Esophagus squamous epithelium (tissue), 5 donors: ENCODE measurements at regions not wholly inside any gene's neighbourhood (a gene's known extent, or its start where the extent isn't known, plus 50 kb on each side); places are given as distances from the start of the nearest gene placed in this dataset.

Source experiments
- DNase-seq: peaks from one replicate; lab custom pipeline; 2025; lab: John Stamatoyannopoulos, UW
- H3K27ac ChIP-seq, 4 donors: fragments of 200-600 bp; sonication (generic); one replicate each; pipeline ENCODE4 v1.5.1; 2016 to 2019; ENCODE audit warnings: mild to moderate bottlenecking in 1 of 4
- H3K27me3 ChIP-seq, 4 donors: fragments of 200-600 bp; sonication (generic); 1 replicate in 3 of 4; 2 replicates in 1 of 4; pipeline versions ENCODE4 v1.5.1 to v1.6.0; 2017 to 2021; ENCODE audit warnings: antibody characterized with exemption in 1 of 4
- H3K36me3 ChIP-seq, 3 donors: fragments of 200-600 bp; sonication (generic); one replicate each; pipeline ENCODE4 v1.5.1; 2016 to 2019
- H3K4me1 ChIP-seq, 3 donors: fragments of 200-600 bp; sonication (generic); one replicate each; pipeline ENCODE4 v1.5.1; 2017 to 2019
- H3K4me3 ChIP-seq, 4 donors: fragments of 200-600 bp; sonication (generic); 1 replicate in 3 of 4; 2 replicates in 1 of 4; pipeline ENCODE4 v1.5.1; 2016 to 2019; ENCODE audit warnings: mild to moderate bottlenecking in 2 of 4, moderate library complexity in 1 of 4
- H3K9me3 ChIP-seq, 3 donors: fragments of 200-600 bp; sonication (generic); one replicate each; pipeline ENCODE4 v1.5.1; 2016 to 2019
- POLR2A ChIP-seq, 4 donors: fragments of 450-650 bp; IDR thresholded peaks; one replicate each; pipeline ENCODE4 v1.6.1; 2017; ENCODE audit warnings: antibody characterized with exemption in 4 of 4, mild to moderate bottlenecking in 4 of 4, moderate library complexity in 3 of 4
- WGBS, 2 donors: methylation state at CpG; one replicate each; pipeline ENCODE4 v1.1.5; 2018; 5-methylcytosine and 5-hydroxymethylcytosine counted together
- intact Hi-C: fragments of 100-400 bp; cut with DNase I; formaldehyde crosslinking; loops from one replicate; pipeline ENCODE4 v1.15.0; 2022
- TF ChIP-seq, protein P1 (sequence below), 6 experiments: fragments of 450-650 bp in 4 of 6; fragments of 200-600 bp in 2 of 6; sonication (generic) in 2 of 6; IDR thresholded peaks; one replicate each; pipeline ENCODE4 v1.5.1; 2016 to 2019; ENCODE audit warnings: antibody characterized with exemption in 6 of 6, mild to moderate bottlenecking in 4 of 6, moderate library complexity in 4 of 6
- donor health status: DM: yes; HTN: yes; CAD: no.

GRCh38 chr12:69008520-69008919 lies 75.5 kb upstream of the CPM start:
- H3K27ac ChIP-seq = peak overlapping the region; percentile 34 to 79 (median 70)
- H3K4me1 ChIP-seq = peaks cover 0 to 29% (median 20%) of the 10 kb centered on the region in 3 donors
- no peaks in the 10 kb centered on the region for H3K9me3 ChIP-seq
- H3K4me3 ChIP-seq = no peak overlapping the region
- no peak for DNase-seq
- H3K36me3 ChIP-seq = no peaks in the 10 kb centered on the region
- 40 to 43% methylated on average over 4 of the region's 4 CpGs for WGBS, 2 donors
- no peaks in the 10 kb centered on the region for H3K27me3 ChIP-seq
- intact Hi-C loops = no loop called here
- TF ChIP-seq, protein P1, sequence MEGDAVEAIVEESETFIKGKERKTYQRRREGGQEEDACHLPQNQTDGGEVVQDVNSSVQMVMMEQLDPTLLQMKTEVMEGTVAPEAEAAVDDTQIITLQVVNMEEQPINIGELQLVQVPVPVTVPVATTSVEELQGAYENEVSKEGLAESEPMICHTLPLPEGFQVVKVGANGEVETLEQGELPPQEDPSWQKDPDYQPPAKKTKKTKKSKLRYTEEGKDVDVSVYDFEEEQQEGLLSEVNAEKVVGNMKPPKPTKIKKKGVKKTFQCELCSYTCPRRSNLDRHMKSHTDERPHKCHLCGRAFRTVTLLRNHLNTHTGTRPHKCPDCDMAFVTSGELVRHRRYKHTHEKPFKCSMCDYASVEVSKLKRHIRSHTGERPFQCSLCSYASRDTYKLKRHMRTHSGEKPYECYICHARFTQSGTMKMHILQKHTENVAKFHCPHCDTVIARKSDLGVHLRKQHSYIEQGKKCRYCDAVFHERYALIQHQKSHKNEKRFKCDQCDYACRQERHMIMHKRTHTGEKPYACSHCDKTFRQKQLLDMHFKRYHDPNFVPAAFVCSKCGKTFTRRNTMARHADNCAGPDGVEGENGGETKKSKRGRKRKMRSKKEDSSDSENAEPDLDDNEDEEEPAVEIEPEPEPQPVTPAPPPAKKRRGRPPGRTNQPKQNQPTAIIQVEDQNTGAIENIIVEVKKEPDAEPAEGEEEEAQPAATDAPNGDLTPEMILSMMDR (IDR thresholded peaks at IDR 0.05) = no peak
- no peak for TF ChIP-seq POLR2A (IDR thresholded peaks at IDR 0.05)

DNA sequence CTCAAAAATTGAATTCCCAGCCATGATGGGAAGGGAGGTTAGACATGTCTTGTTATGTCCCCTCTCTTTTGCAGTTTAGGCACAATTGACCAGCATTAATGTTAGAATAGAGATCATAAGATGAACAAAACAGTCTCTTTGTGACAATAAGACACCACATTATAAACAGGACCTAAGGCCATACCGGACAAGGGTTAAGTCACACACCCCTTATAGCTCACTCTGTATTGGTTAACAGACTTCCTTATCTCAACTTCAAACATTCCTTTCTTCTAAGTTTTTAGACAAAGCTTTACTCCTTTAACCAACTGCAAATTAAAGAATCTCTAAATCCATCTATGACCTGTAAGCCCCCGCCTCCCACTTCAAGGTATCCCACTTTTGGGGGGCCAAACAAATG lies 81.1 kb upstream of the CPM start:
- no peaks in the 10 kb centered on the region for H3K4me1 ChIP-seq
- no peak for DNase-seq
- WGBS, 2 donors = 79 to 80% methylated on average over 2 of the region's 2 CpGs
- H3K27ac ChIP-seq = no peak overlapping the region
- TF ChIP-seq, protein P1 (IDR thresholded peaks at IDR 0.05) = no peak
- no peak for TF ChIP-seq POLR2A (IDR thresholded peaks at IDR 0.05)
- H3K27me3 ChIP-seq = no peaks in the 10 kb centered on the region
- no peak overlapping the region for H3K4me3 ChIP-seq
- H3K9me3 ChIP-seq = no peaks in the 10 kb centered on the region
- intact Hi-C loops = no loop called here
- H3K36me3 ChIP-seq = no peaks in the 10 kb centered on the region

DNA sequence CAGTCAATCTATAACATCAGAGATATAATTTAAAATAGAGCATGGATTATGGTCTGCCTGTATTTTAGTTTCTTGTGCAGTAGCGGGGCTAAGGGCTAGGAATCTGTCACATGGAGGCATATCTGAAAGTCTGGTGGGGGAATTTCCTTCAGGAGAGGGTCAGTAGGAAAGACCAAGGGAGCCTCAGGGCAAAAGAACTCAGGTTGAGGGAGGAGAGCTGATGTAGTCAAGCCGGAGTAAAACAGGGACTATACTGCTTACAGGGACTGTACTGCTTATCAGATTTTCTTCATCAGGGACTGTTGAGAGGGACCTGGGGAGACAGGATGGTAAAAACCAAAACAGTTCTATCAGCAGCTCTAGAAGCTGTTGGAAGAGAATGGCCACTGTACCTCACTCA lies 82.0 kb upstream of the CPM start:
- Histone ChIP-seq H3K36me3 (no peaks in the 10 kb centered on the region), H3K4me3 (no peak overlapping the region), H3K27ac (no peak overlapping the region), H3K9me3 (no peaks in the 10 kb centered on the region), H3K4me1 (no peaks in the 10 kb centered on the region), H3K27me3 (no peaks in the 10 kb centered on the region)
- TF ChIP-seq, protein P1 (IDR thresholded peaks at IDR 0.05) = no peak
- no peak for TF ChIP-seq POLR2A (IDR thresholded peaks at IDR 0.05)
- WGBS, 2 donors = 69% methylated on average over 2 of the region's 2 CpGs
- no peak for DNase-seq
- intact Hi-C loops = no loop called here

DNA sequence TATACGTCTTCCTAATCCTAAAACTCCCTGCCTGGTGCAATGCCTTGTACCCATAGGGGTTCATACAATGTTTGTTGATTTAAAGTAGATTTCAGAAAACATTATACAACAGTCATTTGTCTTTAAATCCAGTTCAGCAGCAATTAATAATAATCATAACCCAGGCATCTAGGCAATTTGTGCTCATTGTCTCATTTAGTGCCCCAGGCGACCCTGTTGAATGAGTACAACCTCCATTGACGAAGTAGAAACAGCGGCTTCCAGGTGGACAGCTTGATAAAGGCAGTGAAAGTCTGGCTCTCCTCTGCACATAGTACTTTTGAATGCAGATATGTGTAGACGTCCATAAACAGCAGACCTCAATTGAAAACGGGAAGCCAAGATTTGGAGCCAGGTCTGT lies 82.9 kb upstream of the CPM start:
- Histone ChIP-seq H3K4me3 (no peak overlapping the region), H3K4me1 (no peaks in the 10 kb centered on the region), H3K9me3 (no peaks in the 10 kb centered on the region), H3K36me3 (no peaks in the 10 kb centered on the region), H3K27ac (no peak overlapping the region), H3K27me3 (no peaks in the 10 kb centered on the region)
- no peak for DNase-seq
- intact Hi-C loops = no loop called here
- 41 to 62% methylated on average over 5 of the region's 6 CpGs for WGBS, 2 donors
- TF ChIP-seq POLR2A (IDR thresholded peaks at IDR 0.05) = no peak
- TF ChIP-seq, protein P1 (IDR thresholded peaks at IDR 0.05) = no peak

DNA sequence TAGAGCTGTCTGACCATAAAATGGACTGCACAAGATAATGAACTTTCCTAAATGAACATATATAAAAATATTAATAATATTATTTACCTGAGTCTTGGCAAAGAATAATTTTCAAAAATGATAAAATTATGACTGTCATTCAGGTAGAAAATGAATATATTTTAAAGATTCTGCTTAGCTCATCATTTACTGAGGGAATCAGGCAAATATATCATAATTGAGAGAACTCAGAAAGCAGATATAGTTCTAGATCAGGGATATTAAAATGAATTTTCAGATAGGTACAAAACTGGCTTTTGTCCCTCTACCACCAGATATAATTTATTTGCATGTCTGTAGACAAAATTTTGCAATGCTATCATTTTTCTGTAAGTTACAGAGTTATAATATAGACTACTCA lies 86.1 kb upstream of the CPM start:
- intact Hi-C loops = no loop called here
- Histone ChIP-seq H3K27ac (no peak overlapping the region), H3K4me1 (peaks cover 0 to 5% (median 0%) of the 10 kb centered on the region in 3 donors), H3K27me3 (no peaks in the 10 kb centered on the region), H3K9me3 (no peaks in the 10 kb centered on the region), H3K36me3 (no peaks in the 10 kb centered on the region), H3K4me3 (no peak overlapping the region)
- no peak for DNase-seq
- TF ChIP-seq POLR2A (IDR thresholded peaks at IDR 0.05) = no peak
- TF ChIP-seq, protein P1 (IDR thresholded peaks at IDR 0.05) = no peak
